Gastroesophageal sphincter (tissue), 4 donors: ENCODE measurements at regions not wholly inside any gene's neighbourhood (a gene's known extent, or its start where the extent isn't known, plus 50 kb on each side); places are given as distances from the start of the nearest gene placed in this dataset.

Experiments used
- ATAC-seq: fragments of 150-250 bp; one replicate; pipeline ENCODE4 v1.9.1; 2016; ENCODE audit warnings: mild to moderate bottlenecking, moderate library complexity
- H3K27ac ChIP-seq, 4 donors: fragments of 200-600 bp; sonication (generic) in 3 of 4; 1 replicate in 3 of 4; 2 replicates in 1 of 4; pipeline ENCODE4 v1.5.1; 2016 to 2019
- H3K27me3 ChIP-seq: fragments of 200-600 bp; sonication (generic); one replicate; pipeline ENCODE4 v1.5.1; 2019
- H3K36me3 ChIP-seq, 2 donors: fragments of 200-600 bp; sonication (generic); one replicate each; pipeline ENCODE4 v1.5.1; 2019; ENCODE audit warnings: control low read depth in 1 of 2
- H3K4me1 ChIP-seq, 3 donors: fragments of 200-600 bp; sonication (generic); 1 replicate in 2 of 3; 2 replicates in 1 of 3; pipeline ENCODE4 v1.5.1; 2016 to 2019; ENCODE audit warnings: control low read depth in 2 of 3
- H3K4me3 ChIP-seq, 2 donors: fragments of 200-600 bp; sonication (generic); one replicate each; pipeline ENCODE4 v1.5.1; 2019; ENCODE audit warnings: mild to moderate bottlenecking in 1 of 2, moderate library complexity in 1 of 2
- H3K9me3 ChIP-seq, 3 donors: fragments of 200-600 bp; sonication (generic); one replicate each; pipeline ENCODE4 v1.5.1; 2017 to 2019; ENCODE audit warnings: control low read depth in 2 of 3
- EP300 ChIP-seq: sonication (generic); formaldehyde crosslinking; IDR thresholded peaks from one replicate; pipeline ENCODE4 v1.6.1; 2017; ENCODE audit warnings: antibody characterized with exemption, mild to moderate bottlenecking
- POLR2A ChIP-seq, 2 donors: fragments of 450-650 bp; IDR thresholded peaks; one replicate each; pipeline ENCODE4 v1.6.1; 2017; ENCODE audit warnings: antibody characterized with exemption in 2 of 2, mild to moderate bottlenecking in 2 of 2, moderate library complexity in 1 of 2
- POLR2AphosphoS5 ChIP-seq: sonication (generic); formaldehyde crosslinking; IDR thresholded peaks from one replicate; pipeline ENCODE4 v1.6.1; 2017; ENCODE audit warnings: antibody characterized with exemption
- WGBS, 2 donors: methylation state at CpG; one replicate each; pipeline ENCODE4 v1.1.5; 2018; ENCODE audit warnings: low coverage in 1 of 2; 5-methylcytosine and 5-hydroxymethylcytosine counted together
- TF ChIP-seq, protein P1 (sequence below), 4 experiments: fragments of 200-600 bp in 2 of 4; fragments of 450-650 bp in 2 of 4; sonication (generic) in 1 of 4; IDR thresholded peaks; one replicate each; pipeline ENCODE4 v1.5.1; 2017 to 2019; ENCODE audit warnings: antibody characterized with exemption in 4 of 4, mild to moderate bottlenecking in 2 of 4, moderate library complexity in 2 of 4

DNA sequence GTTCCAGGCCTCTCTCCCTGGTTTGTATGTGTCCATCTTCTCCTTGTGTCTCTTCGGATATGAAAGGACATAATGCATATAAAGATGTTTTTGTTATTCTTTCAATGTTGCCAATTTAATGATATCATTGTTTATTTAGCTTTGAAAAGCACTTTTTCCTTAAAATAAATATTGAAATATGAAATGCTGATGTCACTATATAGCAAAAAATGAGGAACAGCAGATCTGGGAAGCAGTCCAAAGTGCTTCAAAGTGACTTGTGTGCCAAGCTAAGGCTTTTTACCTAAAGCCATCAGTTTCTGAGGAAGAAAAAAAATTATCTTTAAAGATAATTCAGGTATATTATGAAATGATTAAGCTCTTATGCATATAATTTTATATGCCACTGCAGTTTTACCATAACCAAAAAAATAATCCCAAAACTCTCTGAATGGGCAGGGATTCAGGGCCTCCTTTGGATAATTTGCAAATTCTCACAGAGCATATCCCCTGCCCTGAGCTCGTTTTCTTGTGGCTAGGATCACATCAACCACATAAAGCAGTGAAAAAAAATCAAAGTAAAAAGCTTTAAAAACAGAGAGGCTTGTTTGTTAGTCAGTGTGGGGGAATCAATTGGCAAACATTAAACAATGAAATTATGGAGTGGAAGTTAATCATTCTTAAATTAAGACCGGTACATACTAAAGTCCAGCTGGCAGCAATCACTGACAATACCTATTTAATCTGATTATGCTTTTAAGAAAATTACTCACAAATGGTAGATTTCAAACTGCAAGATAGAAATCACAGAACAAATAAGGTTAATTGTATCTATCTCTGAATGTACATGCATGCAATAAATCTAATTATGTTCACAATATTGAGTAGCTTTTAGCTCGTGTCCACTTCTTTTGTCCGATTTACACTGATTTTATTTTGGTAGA, 1027.9 kb upstream of the ADGRB3 start:
- Histone ChIP-seq H3K27ac (no peak overlapping the region), H3K27me3 (no peaks in the 10 kb centered on the region), H3K4me1 (no peaks in the 10 kb centered on the region), H3K4me3 (no peak overlapping the region), H3K36me3 (no peaks in the 10 kb centered on the region), H3K9me3 (no peaks in the 10 kb centered on the region)
- ATAC-seq = no peak
- 34 to 35% methylated on average over 5 of the region's 5 CpGs for WGBS, 2 donors
- TF ChIP-seq EP300 (no peak), POLR2A (IDR thresholded peaks at IDR 0.05) (no peak), POLR2AphosphoS5 (no peak)
- TF ChIP-seq, protein P1, sequence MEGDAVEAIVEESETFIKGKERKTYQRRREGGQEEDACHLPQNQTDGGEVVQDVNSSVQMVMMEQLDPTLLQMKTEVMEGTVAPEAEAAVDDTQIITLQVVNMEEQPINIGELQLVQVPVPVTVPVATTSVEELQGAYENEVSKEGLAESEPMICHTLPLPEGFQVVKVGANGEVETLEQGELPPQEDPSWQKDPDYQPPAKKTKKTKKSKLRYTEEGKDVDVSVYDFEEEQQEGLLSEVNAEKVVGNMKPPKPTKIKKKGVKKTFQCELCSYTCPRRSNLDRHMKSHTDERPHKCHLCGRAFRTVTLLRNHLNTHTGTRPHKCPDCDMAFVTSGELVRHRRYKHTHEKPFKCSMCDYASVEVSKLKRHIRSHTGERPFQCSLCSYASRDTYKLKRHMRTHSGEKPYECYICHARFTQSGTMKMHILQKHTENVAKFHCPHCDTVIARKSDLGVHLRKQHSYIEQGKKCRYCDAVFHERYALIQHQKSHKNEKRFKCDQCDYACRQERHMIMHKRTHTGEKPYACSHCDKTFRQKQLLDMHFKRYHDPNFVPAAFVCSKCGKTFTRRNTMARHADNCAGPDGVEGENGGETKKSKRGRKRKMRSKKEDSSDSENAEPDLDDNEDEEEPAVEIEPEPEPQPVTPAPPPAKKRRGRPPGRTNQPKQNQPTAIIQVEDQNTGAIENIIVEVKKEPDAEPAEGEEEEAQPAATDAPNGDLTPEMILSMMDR (IDR thresholded peaks at IDR 0.05) = no peak

DNA sequence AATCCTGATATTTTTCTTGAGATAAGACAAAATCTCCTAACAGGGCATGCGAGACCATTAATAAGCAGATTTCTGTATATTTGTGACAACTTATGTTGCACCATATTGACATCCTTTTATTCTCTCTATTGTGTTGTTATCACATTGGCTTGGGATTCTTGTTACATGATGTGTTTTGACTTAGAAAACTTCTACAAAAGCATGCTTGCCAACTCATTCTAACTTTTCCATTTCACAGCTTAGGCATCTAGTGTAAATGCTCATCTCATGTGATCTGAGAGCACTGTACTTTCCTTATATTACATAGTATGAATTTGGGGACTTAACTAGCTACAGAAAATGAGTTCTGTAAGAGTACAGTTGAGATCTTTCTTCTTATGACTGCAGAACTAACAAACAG, 1040.7 kb upstream of the ADGRB3 start:
- Histone ChIP-seq H3K36me3 (no peaks in the 10 kb centered on the region), H3K27me3 (no peaks in the 10 kb centered on the region), H3K4me3 (no peak overlapping the region), H3K4me1 (no peaks in the 10 kb centered on the region), H3K27ac (no peak overlapping the region), H3K9me3 (peaks cover 0 to 7% (median 0%) of the 10 kb centered on the region in 3 donors)
- TF ChIP-seq, protein P1 (IDR thresholded peaks at IDR 0.05) = no peak
- TF ChIP-seq POLR2AphosphoS5 (no peak), POLR2A (IDR thresholded peaks at IDR 0.05) (no peak), EP300 (no peak)
- no peak for ATAC-seq
- 89 to 91% methylated on average over 1 of the region's 1 CpG for WGBS, 2 donors

DNA sequence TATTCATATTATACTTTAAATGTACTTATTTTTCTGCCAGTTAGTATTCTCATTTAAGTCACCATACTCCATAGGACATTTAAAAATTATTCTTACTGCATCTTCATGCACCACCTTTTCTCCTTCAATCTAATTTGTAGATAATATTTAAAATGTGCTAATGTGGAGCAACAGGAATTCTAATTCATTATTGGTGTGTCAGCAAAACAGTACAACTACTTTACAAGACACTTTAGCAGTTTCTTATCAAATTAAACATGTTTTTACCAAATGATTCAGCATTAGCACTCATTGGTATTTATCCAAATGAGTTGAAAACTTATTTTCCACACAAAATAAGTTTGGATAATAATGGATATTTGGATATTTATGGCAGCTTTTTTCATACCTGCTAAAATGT, 1041.8 kb upstream of the ADGRB3 start:
- no peak for ATAC-seq
- no peaks in the 10 kb centered on the region for H3K27me3 ChIP-seq
- no peak overlapping the region for H3K4me3 ChIP-seq
- TF ChIP-seq EP300 (no peak), POLR2AphosphoS5 (no peak), POLR2A (IDR thresholded peaks at IDR 0.05) (no peak)
- TF ChIP-seq, protein P1 (IDR thresholded peaks at IDR 0.05) = no peak
- H3K4me1 ChIP-seq = no peaks in the 10 kb centered on the region
- peaks cover 0 to 11% (median 0%) of the 10 kb centered on the region in 3 donors for H3K9me3 ChIP-seq
- no peaks in the 10 kb centered on the region for H3K36me3 ChIP-seq
- H3K27ac ChIP-seq = no peak overlapping the region

DNA sequence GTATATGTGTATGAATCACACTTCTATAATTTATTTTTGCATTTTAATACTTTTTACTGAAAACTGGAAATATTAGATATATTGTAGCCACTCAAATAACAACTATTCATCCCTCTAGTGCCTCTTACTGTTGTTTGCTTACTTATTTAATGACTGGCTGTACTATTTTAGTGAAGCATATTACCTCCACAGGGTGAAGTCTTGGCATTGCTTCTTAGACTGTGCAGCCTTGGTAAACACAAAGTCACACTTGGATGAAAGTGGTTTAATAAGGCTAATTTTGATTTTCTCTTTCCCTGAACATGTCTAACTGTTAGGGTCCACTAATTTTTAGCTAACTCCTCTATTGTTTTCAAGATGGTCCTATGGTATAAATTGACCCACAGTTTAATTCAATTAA, 1043.2 kb upstream of the ADGRB3 start:
- Histone ChIP-seq H3K27me3 (no peaks in the 10 kb centered on the region), H3K4me3 (no peak overlapping the region), H3K9me3 (peaks cover 0 to 19% (median 0%) of the 10 kb centered on the region in 3 donors), H3K36me3 (no peaks in the 10 kb centered on the region), H3K4me1 (no peaks in the 10 kb centered on the region), H3K27ac (no peak overlapping the region)
- TF ChIP-seq, protein P1 (IDR thresholded peaks at IDR 0.05) = no peak
- TF ChIP-seq EP300 (no peak), POLR2AphosphoS5 (no peak), POLR2A (IDR thresholded peaks at IDR 0.05) (no peak)
- no peak for ATAC-seq

DNA sequence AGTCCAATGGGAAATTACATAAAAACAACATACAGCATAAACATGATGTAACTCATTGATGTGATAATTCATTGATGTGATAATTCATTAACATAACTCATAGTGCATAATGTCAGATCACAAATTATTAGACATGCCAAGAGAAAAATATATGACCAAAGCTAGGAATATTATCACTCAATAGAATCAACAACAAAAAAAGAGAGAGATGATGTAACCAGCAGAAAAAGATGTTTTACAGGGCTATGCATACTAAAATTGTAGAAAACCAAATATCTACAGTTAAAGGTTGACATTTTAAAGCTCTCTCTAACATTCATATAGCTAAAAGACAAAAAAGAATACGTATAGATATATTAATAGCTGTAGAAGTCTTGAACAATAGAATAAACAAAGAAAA, 1067.2 kb upstream of the ADGRB3 start:
- Histone ChIP-seq H3K36me3 (no peaks in the 10 kb centered on the region), H3K4me1 (no peaks in the 10 kb centered on the region), H3K27me3 (no peaks in the 10 kb centered on the region), H3K27ac (no peak overlapping the region), H3K9me3 (no peaks in the 10 kb centered on the region), H3K4me3 (no peak overlapping the region)
- 73 to 86% methylated on average over 1 of the region's 1 CpG for WGBS, 2 donors
- no peak for TF ChIP-seq POLR2A (IDR thresholded peaks at IDR 0.05)
- ATAC-seq = no peak
